HG02588 (cell line): ENCODE measurements at regions not wholly inside any gene's neighbourhood (a gene's known extent, or its start where the extent isn't known, plus 50 kb on each side); places are given as distances from the start of the nearest gene placed in this dataset.

Source experiments
- ATAC-seq: cut with Tn5 transposase; IDR thresholded peaks from one replicate; pipeline ENCODE4 v1.9.1; 2021; ENCODE audit warnings: mild to moderate bottlenecking, moderate library complexity; ENCODE audit not compliant: unreplicated experiment

- no peak for ATAC-seq
These were observed 183.9 kb upstream of the MEOX2 start for GRCh38 chr7:15870347-15870746.

DNA sequence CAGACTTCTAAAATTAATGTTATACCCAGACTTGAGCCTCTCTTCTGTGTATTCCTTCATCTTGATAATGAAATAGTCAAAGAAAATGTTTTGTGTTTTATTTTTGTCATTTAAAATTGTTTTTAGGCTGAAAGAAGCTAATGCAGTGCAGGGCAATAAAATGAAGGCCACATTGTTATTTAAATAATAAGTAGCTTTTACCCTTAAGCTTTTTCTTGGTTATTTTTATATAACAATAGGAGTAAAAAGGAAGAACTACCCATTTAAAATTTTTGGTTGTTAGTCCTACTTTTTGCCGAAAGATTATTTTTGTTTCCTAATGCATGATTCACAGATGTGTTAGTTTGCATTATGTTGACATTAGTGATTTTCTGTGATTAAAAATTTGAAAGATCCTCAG is 181.0 kb upstream of the MEOX2 start:
- no peak for ATAC-seq

- ATAC-seq, result no peak
These were observed 180.3 kb upstream of the MEOX2 start for GRCh38 chr7:15866753-15867152.

- no peak for ATAC-seq
These were observed 178.1 kb upstream of the MEOX2 start for GRCh38 chr7:15864626-15864991.

GRCh38 chr7:15863951-15864625 is 177.6 kb upstream of the MEOX2 start:
- no peak for ATAC-seq

- no peak for ATAC-seq
These were observed 176.3 kb upstream of the MEOX2 start for GRCh38 chr7:15862781-15863165.

DNA sequence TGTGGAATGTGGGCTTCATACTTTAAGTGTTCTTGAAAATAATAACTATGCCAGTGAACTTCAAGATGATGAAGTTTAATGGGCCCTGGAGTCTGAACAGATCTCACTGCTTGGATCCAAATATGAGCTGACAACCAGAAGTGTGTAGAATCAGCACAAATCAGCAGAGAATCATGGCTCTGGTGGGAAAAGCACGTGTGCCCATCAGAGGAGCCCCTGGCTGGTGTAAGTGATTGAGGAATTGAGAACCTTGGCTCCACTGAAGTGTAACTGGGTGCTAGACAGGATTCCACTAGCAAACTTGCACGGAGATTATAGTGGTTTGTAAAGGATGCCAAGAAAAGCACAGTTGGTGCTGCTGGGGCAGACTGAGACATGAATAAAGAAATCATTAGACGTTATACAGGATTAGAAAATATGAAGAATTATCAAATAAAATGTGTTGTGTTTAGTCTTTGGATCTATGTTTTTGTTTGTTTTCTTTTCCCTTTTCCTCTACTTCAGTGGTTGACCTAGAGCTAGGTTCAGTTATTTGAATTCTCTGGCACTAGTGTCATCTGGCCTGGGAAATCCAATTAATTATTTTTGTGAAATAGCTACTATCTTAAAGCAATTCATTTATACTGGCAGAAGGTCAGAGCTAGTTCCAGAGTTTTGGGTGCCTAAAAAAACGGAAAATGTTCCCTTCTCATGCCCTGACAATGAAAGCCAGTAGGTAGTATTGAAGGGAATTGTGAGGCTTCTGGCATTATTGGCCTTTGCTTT is 175.7 kb upstream of the MEOX2 start:
- no peak for ATAC-seq

- no peak for ATAC-seq
These were observed 173.9 kb upstream of the MEOX2 start for GRCh38 chr7:15860264-15860949.

DNA sequence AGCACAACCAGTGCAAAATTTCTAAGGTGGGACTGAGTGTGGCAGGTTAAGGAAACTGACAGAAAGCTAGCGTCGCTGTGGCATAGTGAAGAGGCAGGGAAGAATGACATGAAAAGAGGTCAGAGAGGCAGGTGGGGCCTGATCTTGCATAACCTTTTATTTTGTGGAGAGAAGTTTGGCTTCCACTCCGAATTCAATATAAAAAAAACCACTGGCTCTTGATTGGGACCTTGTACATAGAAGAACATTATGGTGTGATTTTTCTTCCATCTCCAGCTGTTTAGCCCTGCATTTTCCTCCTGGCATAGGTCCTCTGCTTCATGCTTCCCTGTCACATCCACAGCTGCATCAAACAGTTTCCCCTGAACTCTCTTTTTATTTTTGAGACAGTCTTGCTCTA is 170.5 kb upstream of the MEOX2 start:
- no peak for ATAC-seq

- no peak for ATAC-seq
These were observed 169.8 kb upstream of the MEOX2 start for GRCh38 chr7:15856311-15856710.

DNA sequence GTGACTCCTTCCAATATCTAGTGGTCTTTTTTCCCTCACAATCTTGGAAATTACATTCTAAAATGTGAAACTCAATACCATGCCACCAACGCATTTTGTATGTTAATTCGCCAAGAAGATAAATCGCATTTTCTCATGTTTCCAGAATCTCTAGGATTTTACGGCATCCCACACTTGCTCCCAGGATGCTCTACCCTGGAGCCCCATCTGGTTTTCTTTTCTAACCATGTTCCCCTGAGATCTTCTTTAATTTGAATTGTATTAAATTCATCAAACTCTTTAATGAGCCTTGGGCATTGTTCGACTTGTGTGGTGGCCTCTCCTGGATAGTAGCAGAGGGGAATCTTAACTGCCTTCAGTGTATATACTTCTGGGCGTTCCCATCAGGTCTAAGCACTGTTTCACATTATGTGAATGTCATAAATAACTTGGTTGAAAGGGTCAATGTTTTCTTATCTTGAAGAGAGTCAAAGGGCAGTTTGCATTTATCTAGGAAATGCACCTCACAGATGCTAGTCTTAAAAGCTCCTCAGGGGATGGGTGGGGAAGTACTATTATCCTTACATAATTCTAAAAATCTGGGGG is 169.1 kb upstream of the MEOX2 start:
- no peak for ATAC-seq

DNA sequence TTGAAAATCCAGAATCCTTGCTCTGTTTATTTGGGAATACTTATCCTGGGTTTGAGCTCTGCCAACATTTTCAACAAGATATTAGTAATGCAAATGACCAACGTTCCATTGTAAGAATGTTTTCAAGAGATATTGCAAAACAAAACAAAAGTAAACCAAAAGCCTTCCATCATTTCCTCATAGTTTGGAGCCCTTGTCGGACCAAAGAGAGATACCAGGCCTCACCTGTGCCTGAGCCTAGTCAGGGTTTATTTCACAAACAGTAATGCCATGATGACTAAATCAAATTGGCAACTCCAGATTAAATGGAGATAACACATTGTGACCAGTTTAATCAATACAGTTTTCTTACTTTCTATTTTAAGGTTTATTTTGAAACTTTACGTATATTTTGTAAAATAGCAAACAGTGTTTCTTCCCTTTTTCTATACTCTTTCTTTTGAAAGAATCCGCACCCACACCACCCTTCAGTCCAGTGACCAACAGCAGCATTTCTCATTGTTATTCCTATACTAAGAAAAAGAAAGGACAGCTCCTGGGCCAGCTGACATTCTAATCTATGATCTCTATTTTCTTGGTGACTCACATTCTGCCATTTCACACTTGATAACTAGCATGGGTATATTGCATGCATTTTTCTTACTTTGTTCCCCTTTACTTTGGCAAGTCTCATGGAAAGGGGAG is 168.5 kb upstream of the MEOX2 start:
- ATAC-seq, result no peak

DNA sequence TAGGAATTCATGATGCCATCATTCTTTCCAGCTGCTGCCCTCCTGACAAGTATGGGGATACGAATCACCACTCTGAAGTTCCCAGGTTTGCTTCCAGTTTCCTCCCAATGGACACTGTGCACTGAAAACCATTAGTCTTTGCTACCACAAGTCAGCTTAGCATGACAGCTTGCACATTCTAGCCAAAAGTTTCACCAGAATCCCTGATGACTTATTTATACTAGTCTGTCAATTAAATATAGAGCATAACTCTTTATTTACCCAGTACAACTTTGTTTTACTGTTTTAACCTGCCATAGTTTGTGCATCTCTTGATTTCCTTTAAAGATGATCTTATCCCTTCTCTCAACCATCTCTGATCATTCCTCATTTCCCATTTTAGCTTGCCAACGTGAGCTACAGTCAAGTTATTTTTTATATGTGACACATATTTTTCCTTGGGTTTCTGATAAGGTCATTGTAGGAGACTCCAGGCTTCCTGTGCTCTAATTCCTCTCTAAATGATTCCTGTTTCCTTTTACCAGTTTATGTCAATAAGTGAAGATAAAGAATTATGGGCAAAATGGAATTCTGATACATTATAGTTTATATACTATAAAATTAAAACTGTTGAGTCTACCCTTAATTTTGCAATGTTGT is 167.5 kb upstream of the MEOX2 start:
- no peak for ATAC-seq

DNA sequence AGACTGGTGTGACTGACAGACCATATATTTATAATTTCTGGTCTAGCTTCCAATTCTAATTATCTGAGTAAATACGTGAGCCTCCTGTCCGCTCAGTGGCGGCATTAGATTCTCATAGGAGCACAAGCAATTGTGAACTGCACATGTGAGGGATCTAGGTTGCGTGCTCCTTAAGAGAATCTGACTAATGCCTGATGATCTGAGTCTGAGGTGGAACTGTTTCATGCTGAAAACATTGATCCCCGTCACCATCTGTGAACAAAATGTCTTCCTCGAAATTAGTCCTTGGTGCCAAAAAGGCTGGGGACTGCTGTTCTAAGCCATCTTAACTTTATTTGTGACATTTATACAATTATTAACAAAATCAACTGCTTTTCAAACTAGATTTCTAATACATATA is 164.7 kb upstream of the MEOX2 start:
- ATAC-seq, result no peak

DNA sequence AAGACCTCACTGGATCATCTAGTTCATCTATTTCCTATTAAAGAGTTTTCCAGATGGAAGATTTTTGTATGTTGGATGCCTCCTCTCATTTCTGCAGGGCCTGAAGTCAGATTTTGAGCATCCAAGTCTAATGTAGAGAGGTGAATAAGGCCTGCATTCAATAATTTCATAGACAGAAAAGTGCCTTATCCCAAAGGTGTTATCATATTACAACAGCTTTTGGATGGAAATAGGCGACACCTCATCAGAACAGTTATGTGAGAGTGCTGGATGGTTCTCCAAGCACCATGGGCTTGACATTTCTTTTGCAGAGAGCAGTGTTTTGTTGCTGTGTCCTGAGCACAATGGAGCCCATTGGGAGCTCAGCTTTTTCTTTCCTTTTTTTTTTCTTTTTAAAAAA is 162.4 kb upstream of the MEOX2 start:
- ATAC-seq, result no peak

- ATAC-seq, result no peak
These were observed 161.9 kb upstream of the MEOX2 start for GRCh38 chr7:15848362-15848761.

DNA sequence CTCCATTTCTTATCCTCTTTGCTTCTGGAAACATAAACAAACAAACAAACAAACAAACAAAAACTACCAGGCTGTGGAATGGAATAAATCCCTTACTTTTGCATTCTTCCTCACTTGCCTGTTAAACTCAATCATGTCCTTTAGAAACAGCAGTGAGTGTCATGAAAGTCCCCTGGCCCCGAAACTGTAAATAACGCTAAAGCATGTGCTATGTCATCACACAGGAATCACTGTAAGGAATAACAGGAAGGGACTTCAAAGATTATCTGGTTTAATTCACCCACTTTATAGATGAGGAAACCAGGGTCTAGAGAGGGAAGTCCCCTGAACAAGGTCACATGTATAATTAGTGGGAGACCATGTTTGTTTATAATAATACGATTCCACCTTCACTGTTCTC is 159.4 kb upstream of the MEOX2 start:
- ATAC-seq, result no peak

- no peak for ATAC-seq
These were observed 159.0 kb upstream of the MEOX2 start for GRCh38 chr7:15845461-15845860.

- ATAC-seq, result no peak
These were observed 153.1 kb upstream of the MEOX2 start for GRCh38 chr7:15839416-15840100.

GRCh38 chr7:15838265-15838664 is 151.8 kb upstream of the MEOX2 start:
- ATAC-seq, result no peak
